OCI-LY3 (cell line): ENCODE measurements at regions not wholly inside any gene's neighbourhood (a gene's known extent, or its start where the extent isn't known, plus 50 kb on each side); places are given as distances from the start of the nearest gene placed in this dataset.

ENCODE experiments used
- H2AFZ ChIP-seq: fragments of 200-600, 300-600 bp; shearing (Covaris generic); 2 replicates; pipeline ENCODE4 v1.6.0; 2014; ENCODE audit warnings: antibody characterized with exemption, low read depth, low read length
- H3K27ac ChIP-seq: fragments of 200-600, 300-600 bp; sonication (generic); 2 replicates; pipeline ENCODE4 v1.5.1; 2014; ENCODE audit warnings: mild to moderate bottlenecking, low read length, moderate library complexity, mixed read lengths
- H3K27me3 ChIP-seq: fragments of 200-600, 300-600 bp; sonication (generic); 2 replicates; pipeline ENCODE4 v1.6.1; 2014; ENCODE audit warnings: low read depth, low read length, mixed read lengths
- H3K36me3 ChIP-seq: fragments of 200-600, 300-600 bp; sonication (generic); replicated peaks from 2 replicates; pipeline ENCODE3; 2014; ENCODE audit warnings: low read depth, low read length, mixed read lengths
- H3K4me1 ChIP-seq: fragments of 300-600, 200-600 bp; sonication (generic); 2 replicates; pipeline ENCODE4 v1.6.1; 2014; ENCODE audit warnings: low read length, mixed read lengths
- H3K4me2 ChIP-seq: fragments of 200-600, 300-600 bp; sonication (generic); 2 replicates; pipeline ENCODE4 v1.6.1; 2014; ENCODE audit warnings: low read length, mixed read lengths
- H3K4me3 ChIP-seq: fragments of 300-600, 200-600 bp; sonication (generic); 2 replicates; pipeline ENCODE4 v1.5.1; 2014; ENCODE audit warnings: antibody characterized with exemption, mild to moderate bottlenecking, low read length, moderate library complexity
- H3K79me2 ChIP-seq: fragments of 300-600, 200-600 bp; shearing (Covaris generic); 2 replicates; pipeline ENCODE4 v1.6.1; 2014; ENCODE audit warnings: mild to moderate bottlenecking, low read length, mixed read lengths
- H3K9ac ChIP-seq: fragments of 300-600, 200-600 bp; shearing (Covaris generic); 2 replicates; pipeline ENCODE4 v1.6.0; 2014; ENCODE audit warnings: mild to moderate bottlenecking, low read length, moderate library complexity
- H3K9me3 ChIP-seq: fragments of 200-600, 300-600 bp; shearing (Covaris generic); 2 replicates; pipeline ENCODE4 v1.6.1; 2014; ENCODE audit warnings: low read length, mixed read lengths; ENCODE audit not compliant: insufficient read depth
- H4K20me1 ChIP-seq: fragments of 200-600, 300-600 bp; sonication (generic); 2 replicates; pipeline ENCODE4 v1.6.1; 2016; ENCODE audit warnings: low read length, mixed read lengths; ENCODE audit not compliant: insufficient read depth
- EZH2phosphoT487 ChIP-seq: fragments of 200-600 bp; shearing (Covaris generic); IDR thresholded peaks from 2 replicates; pipeline ENCODE4 v1.6.1; 2018; ENCODE audit warnings: antibody characterized with exemption, mixed run types, low read depth
- TF ChIP-seq, protein P1 (sequence below): fragments of 200-600, 300-600 bp; sonication (generic); IDR thresholded peaks from 2 replicates; pipeline ENCODE4 v1.5.1; 2014; ENCODE audit warnings: antibody characterized with exemption, low read length, low read depth

DNA sequence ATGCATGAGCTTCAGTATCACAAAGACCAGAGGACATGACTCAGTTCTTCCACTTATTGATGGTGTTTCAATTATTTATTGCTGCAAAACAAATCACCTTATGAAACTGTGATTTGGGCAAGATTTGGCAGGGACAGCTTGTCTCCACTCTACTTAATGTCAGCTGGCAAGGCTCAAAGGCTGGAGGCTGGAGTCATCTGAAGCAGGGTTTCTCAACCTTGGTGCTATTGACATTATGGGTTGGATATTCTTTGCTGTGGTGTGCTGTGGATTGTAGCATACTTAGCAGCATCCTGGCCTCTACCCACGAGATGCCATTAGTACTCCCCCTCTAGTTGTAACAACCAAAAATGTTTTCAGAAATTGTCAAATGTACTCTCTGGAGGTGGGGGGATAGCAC lies 138.8 kb upstream of the PEX5L start:
- Histone ChIP-seq H3K4me3 (no peak overlapping the region), H3K4me1 (no peaks in the 10 kb centered on the region), H2AFZ (no peak overlapping the region; the same call in 1 of the 2 replicates), H4K20me1 (no peaks in the 10 kb centered on the region), H3K27ac (no peak overlapping the region), H3K9me3 (no peaks in the 10 kb centered on the region), H3K27me3 (no peaks in the 10 kb centered on the region), H3K4me2 (no peak overlapping the region), H3K79me2 (no peaks in the 10 kb centered on the region), H3K9ac (no peak overlapping the region), H3K36me3 (no peaks in the 10 kb centered on the region)
- no peak for TF ChIP-seq EZH2phosphoT487
- TF ChIP-seq, protein P1, sequence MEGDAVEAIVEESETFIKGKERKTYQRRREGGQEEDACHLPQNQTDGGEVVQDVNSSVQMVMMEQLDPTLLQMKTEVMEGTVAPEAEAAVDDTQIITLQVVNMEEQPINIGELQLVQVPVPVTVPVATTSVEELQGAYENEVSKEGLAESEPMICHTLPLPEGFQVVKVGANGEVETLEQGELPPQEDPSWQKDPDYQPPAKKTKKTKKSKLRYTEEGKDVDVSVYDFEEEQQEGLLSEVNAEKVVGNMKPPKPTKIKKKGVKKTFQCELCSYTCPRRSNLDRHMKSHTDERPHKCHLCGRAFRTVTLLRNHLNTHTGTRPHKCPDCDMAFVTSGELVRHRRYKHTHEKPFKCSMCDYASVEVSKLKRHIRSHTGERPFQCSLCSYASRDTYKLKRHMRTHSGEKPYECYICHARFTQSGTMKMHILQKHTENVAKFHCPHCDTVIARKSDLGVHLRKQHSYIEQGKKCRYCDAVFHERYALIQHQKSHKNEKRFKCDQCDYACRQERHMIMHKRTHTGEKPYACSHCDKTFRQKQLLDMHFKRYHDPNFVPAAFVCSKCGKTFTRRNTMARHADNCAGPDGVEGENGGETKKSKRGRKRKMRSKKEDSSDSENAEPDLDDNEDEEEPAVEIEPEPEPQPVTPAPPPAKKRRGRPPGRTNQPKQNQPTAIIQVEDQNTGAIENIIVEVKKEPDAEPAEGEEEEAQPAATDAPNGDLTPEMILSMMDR, result no peak

DNA sequence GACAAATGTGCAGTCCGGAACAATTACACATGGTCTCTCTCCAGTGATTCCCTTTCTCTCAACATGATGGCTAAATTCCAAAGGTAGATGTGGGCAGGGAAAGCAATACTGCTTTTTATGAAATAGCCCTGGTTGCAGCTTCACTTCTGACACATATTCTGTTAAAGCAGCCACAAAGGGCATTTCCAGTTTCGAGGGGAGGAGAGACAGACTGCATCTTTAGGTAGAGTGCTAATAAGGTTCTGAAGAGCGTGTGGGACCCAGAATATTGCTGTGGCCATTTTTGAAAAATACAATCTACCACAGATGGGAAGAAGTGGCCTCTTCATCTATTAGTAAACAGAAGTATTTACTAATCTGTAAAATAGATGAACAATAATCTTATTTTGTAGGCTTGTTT lies 139.3 kb upstream of the PEX5L start:
- Histone ChIP-seq H4K20me1 (no peaks in the 10 kb centered on the region), H3K4me2 (no peak overlapping the region), H3K27ac (no peak overlapping the region), H3K27me3 (no peaks in the 10 kb centered on the region), H3K36me3 (no peaks in the 10 kb centered on the region), H3K4me1 (no peaks in the 10 kb centered on the region), H2AFZ (no peak overlapping the region; the same call in 1 of the 2 replicates), H3K79me2 (no peaks in the 10 kb centered on the region), H3K9me3 (no peaks in the 10 kb centered on the region), H3K9ac (no peak overlapping the region), H3K4me3 (no peak overlapping the region)
- TF ChIP-seq EZH2phosphoT487, result no peak
- TF ChIP-seq, protein P1, result no peak

DNA sequence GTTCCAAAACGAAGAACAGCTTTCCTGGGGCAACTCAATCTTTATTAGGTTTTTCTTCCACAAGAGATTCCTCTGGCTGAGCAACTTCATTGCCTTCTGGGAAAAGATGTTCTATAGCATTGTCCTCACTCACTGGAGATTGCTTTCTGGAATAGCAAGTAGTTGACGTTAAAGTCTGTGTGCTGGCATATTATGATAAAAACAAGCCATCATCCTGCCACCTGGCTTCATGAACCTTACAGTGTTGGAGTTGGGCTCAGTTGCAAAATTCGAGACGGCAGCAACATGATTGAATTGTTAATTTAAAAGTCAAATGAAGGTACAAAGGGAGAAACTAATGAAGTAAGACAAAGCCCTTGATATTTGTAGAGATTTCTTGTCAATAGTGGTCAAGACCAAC lies 140.5 kb upstream of the PEX5L start:
- H3K36me3 ChIP-seq, result no peaks in the 10 kb centered on the region
- H3K4me2 ChIP-seq, result no peak overlapping the region
- TF ChIP-seq, protein P1, result no peak
- TF ChIP-seq EZH2phosphoT487, result no peak
- H2AFZ ChIP-seq, result no peak overlapping the region
- H3K4me3 ChIP-seq, result no peak overlapping the region
- H4K20me1 ChIP-seq, result no peaks in the 10 kb centered on the region
- H3K27me3 ChIP-seq, result no peaks in the 10 kb centered on the region
- no peak overlapping the region for H3K27ac ChIP-seq
- H3K9me3 ChIP-seq, result no peaks in the 10 kb centered on the region
- H3K79me2 ChIP-seq, result no peaks in the 10 kb centered on the region
- H3K4me1 ChIP-seq, result no peaks in the 10 kb centered on the region
- no peak overlapping the region for H3K9ac ChIP-seq

DNA sequence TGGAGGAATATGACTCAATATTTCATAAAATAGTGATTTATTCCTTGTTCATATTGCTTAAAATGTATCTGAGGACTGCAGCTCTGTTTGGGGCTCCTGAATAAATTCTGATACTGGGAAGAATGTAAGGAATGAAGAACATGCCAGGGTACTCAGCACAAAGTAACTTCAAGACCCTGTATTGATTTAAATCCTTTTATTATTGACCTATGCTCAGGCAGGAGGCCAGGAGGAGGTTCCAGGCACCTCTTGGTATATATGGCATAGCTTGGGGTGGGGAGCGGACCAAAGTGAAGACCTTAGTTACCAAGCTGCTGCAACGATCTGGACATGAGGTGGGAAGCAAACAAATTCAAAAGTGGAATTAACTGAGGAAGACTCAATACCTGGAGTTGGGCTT lies 142.8 kb upstream of the PEX5L start:
- no peak overlapping the region for H3K27ac ChIP-seq
- no peak overlapping the region for H3K4me3 ChIP-seq
- no peaks in the 10 kb centered on the region for H3K9me3 ChIP-seq
- no peaks in the 10 kb centered on the region for H3K79me2 ChIP-seq
- H3K4me1 ChIP-seq, result no peaks in the 10 kb centered on the region
- no peak overlapping the region for H2AFZ ChIP-seq
- TF ChIP-seq EZH2phosphoT487, result no peak
- TF ChIP-seq, protein P1, result no peak
- H4K20me1 ChIP-seq, result no peaks in the 10 kb centered on the region
- no peaks in the 10 kb centered on the region for H3K36me3 ChIP-seq
- H3K27me3 ChIP-seq, result no peaks in the 10 kb centered on the region
- H3K4me2 ChIP-seq, result no peak overlapping the region
- no peak overlapping the region for H3K9ac ChIP-seq
